Neutrophil (primary cell): ENCODE measurements at regions not wholly inside any gene's neighbourhood (a gene's known extent, or its start where the extent isn't known, plus 50 kb on each side); places are given as distances from the start of the nearest gene placed in this dataset.
"Not testable (repeated sequence)": the region's sequence is repeated elsewhere in the genome, so short reads cannot be mapped to it uniquely, and the experiment has no call there.

Experiments used
- H3K27ac ChIP-seq: fragments of 200-600 bp; sonication (generic); 2 replicates; pipeline ENCODE4 v1.5.1; 2016; ENCODE audit warnings: mild to moderate bottlenecking, moderate library complexity
- H3K27me3 ChIP-seq: fragments of 200-600 bp; sonication (generic); 2 replicates; pipeline ENCODE4 v1.6.0; 2016; ENCODE audit warnings: mild to moderate bottlenecking
- H3K36me3 ChIP-seq: fragments of 200-600 bp; sonication (generic); 2 replicates; pipeline ENCODE4 v1.5.1; 2017
- H3K4me1 ChIP-seq, 2 experiments: fragments of 200-600 bp in 1 of 2; sonication (generic) in 1 of 2; 1 replicate in 1 of 2; 2 replicates in 1 of 2; pipeline versions ENCODE4 v1.5.1 to v1.6.1; 2013 to 2016; ENCODE audit warnings: low read depth in 1 of 2, low read length in 1 of 2, mild to moderate bottlenecking in 1 of 2, moderate library complexity in 1 of 2; ENCODE audit not compliant: control insufficient read depth in 1 of 2, insufficient read depth in 1 of 2
- H3K4me3 ChIP-seq, 2 experiments: fragments of 200-600 bp in 1 of 2; sonication (generic) in 1 of 2; 1 replicate in 1 of 2; 2 replicates in 1 of 2; pipeline ENCODE4 v1.5.1; 2013 to 2016; ENCODE audit warnings: low read depth in 1 of 2, low read length in 1 of 2, mild to moderate bottlenecking in 1 of 2, moderate library complexity in 1 of 2
- H3K9me3 ChIP-seq: fragments of 200-600 bp; sonication (generic); 2 replicates; pipeline ENCODE4 v1.5.1; 2016
- TF ChIP-seq, protein P1 (sequence below): fragments of 200-600 bp; sonication (generic); IDR thresholded peaks from 2 replicates; pipeline ENCODE4 v1.5.1; 2016; ENCODE audit warnings: antibody characterized with exemption

DNA sequence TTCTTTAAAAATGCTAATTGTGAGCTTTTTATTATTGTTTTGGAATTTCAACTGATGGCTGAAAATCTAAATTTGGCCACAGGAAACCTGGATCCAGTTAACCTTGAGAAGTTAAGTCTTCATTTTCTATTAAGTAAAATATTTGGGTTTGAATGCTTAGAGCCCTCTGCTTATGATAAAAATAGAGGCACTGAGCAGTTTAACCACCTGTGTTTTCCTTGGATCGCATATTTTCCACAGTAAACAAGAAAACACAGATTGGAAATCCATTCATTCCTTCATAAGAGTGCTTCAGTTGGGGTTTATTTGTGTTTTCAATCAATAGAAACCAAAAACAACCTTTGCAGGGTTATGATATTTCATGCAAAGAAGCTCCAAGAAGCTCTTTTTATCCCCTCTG is 77.2 kb upstream of the HES1 start:
- no peak overlapping the region for H3K4me3 ChIP-seq
- no peaks in the 10 kb centered on the region for H3K9me3 ChIP-seq
- peaks cover 42% of the 10 kb centered on the region for H3K27me3 ChIP-seq
- H3K36me3 ChIP-seq: no peaks in the 10 kb centered on the region
- TF ChIP-seq, protein P1, sequence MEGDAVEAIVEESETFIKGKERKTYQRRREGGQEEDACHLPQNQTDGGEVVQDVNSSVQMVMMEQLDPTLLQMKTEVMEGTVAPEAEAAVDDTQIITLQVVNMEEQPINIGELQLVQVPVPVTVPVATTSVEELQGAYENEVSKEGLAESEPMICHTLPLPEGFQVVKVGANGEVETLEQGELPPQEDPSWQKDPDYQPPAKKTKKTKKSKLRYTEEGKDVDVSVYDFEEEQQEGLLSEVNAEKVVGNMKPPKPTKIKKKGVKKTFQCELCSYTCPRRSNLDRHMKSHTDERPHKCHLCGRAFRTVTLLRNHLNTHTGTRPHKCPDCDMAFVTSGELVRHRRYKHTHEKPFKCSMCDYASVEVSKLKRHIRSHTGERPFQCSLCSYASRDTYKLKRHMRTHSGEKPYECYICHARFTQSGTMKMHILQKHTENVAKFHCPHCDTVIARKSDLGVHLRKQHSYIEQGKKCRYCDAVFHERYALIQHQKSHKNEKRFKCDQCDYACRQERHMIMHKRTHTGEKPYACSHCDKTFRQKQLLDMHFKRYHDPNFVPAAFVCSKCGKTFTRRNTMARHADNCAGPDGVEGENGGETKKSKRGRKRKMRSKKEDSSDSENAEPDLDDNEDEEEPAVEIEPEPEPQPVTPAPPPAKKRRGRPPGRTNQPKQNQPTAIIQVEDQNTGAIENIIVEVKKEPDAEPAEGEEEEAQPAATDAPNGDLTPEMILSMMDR: no peak
- no peak overlapping the region for H3K27ac ChIP-seq
- H3K4me1 ChIP-seq: peaks cover 0 to 3% of the 10 kb centered on the region in 2 experiments

- no peak overlapping the region for H3K27ac ChIP-seq
- TF ChIP-seq, protein P1: no peak
- no peaks in the 10 kb centered on the region for H3K9me3 ChIP-seq
- H3K27me3 ChIP-seq: peaks cover 38% of the 10 kb centered on the region
- H3K4me1 ChIP-seq: peaks cover 0 to 3% of the 10 kb centered on the region in 2 experiments
- no peaks in the 10 kb centered on the region for H3K36me3 ChIP-seq
- H3K4me3 ChIP-seq: no peak overlapping the region
Measured at GRCh38 chr3:194061421-194062030, 74.4 kb upstream of the HES1 start.

- no peak overlapping the region for H3K27ac ChIP-seq
- peaks cover 25% of the 10 kb centered on the region for H3K27me3 ChIP-seq
- no peaks in the 10 kb centered on the region for H3K36me3 ChIP-seq
- no peak overlapping the region for H3K4me3 ChIP-seq
- no peaks in the 10 kb centered on the region for H3K9me3 ChIP-seq
- H3K4me1 ChIP-seq: peaks cover 0 to 3% of the 10 kb centered on the region in 2 experiments
- TF ChIP-seq, protein P1: no peak
Measured at GRCh38 chr3:194062830-194063229, 73.1 kb upstream of the HES1 start.

DNA sequence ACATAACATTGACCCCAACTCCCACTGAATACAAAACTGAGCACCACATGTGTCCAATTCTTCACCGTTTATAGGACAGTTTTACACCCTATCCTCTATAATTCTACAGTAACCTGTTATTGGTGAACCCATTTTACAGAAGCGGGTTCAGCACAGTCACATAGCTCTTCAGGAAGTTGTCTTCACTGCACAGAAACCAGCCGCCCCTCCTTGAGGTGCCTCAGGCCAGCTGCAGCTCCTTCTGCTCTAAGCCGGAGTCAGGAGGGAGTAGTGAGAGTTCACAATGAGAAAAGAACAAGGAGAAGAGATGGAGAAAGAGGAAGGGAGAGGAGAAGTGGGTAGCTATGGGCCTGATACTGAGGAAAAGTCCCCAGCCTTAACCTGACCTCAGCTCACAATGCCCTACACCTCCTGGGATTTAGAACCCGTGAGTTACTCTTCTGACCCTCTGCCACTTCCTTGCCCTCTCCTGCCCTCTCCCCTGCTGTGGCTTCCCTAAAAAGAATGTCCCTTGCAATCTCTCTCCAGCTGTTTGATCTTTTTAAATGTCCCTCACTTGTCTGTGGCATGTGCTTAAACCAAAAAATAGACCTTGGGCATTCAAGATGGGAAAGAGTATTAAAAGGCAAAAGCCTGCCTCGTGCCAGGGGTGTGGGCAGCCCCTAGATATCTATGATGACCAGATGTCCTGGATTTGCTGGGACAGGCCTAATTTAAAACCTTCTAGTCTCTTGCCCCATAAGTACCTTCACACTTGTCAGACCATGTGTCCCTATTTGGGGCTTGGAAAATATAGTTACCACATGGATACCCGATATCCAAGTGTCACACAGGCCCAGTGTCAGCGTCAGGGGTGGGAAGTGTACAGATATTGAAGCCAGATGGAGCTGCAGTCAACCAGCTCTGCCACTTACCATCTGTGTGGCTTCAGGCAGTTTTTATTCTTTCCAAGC is 71.3 kb upstream of the HES1 start:
- Histone ChIP-seq H3K27me3 (peaks cover 18% of the 10 kb centered on the region), H3K4me1 (no peaks in the 10 kb centered on the region), H3K36me3 (no peaks in the 10 kb centered on the region), H3K9me3 (no peaks in the 10 kb centered on the region), H3K4me3 (no peak overlapping the region), H3K27ac (no peak overlapping the region)
- TF ChIP-seq, protein P1: no peak

DNA sequence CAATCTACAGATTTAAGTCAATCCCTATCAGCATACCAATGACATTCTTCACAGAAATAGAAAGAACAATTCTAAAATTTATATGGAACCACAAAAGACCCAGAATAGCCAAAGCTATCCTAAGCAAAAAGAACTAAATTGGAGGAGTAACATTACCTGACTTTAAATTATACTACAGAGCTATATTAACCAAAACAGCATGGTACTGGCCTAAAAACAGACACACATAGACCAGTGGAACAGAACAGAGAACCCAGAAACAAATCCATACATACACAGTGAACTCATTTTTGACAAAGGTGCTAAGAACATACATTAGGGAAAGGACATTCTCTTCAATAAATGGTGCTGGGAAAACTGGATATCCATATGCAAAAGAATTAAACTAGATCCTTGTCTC is 68.6 kb upstream of the HES1 start:
- Histone ChIP-seq H3K4me1 (peaks cover 11 to 13% of the 10 kb centered on the region in 2 experiments), H3K27me3 (peaks cover 38% of the 10 kb centered on the region)
- H3K36me3 ChIP-seq, H3K9me3 ChIP-seq, H3K27ac ChIP-seq, H3K4me3 ChIP-seq: not testable (repeated sequence)

- H3K4me1 ChIP-seq: peaks cover 11 to 13% of the 10 kb centered on the region in 2 experiments
- H3K9me3 ChIP-seq: no peaks in the 10 kb centered on the region
- no peak overlapping the region for H3K27ac ChIP-seq
- no peaks in the 10 kb centered on the region for H3K36me3 ChIP-seq
- peaks cover 44% of the 10 kb centered on the region for H3K27me3 ChIP-seq
- TF ChIP-seq, protein P1: no peak
- H3K4me3 ChIP-seq: no peak overlapping the region
Measured at GRCh38 chr3:194067949-194068362, 68.0 kb upstream of the HES1 start.
